Muscle of leg (tissue), 3 donors: ENCODE measurements at regions not wholly inside any gene's neighbourhood (a gene's known extent, or its start where the extent isn't known, plus 50 kb on each side); places are given as distances from the start of the nearest gene placed in this dataset.

Experiments used
- DNase-seq: peaks from one replicate; pipeline ENCODE4 v3.0.0; 2013
- H3K27ac ChIP-seq: one replicate; pipeline ENCODE4 v1.5.1; 2013; ENCODE audit warnings: mild to moderate bottlenecking, low read length, control low read depth
- H3K27me3 ChIP-seq: one replicate; pipeline ENCODE4 v1.6.1; 2013; ENCODE audit warnings: low read length; ENCODE audit not compliant: control insufficient read depth, insufficient read depth
- H3K36me3 ChIP-seq: one replicate; pipeline ENCODE4 v1.6.1; 2013; ENCODE audit warnings: low read length; ENCODE audit not compliant: control insufficient read depth, insufficient read depth
- H3K4me1 ChIP-seq: one replicate; pipeline ENCODE4 v1.6.1; 2013; ENCODE audit warnings: low read length; ENCODE audit not compliant: control insufficient read depth, insufficient read depth
- H3K4me3 ChIP-seq: one replicate; pipeline ENCODE4 v1.5.1; 2013; ENCODE audit warnings: low read length, control low read depth
- H3K9me3 ChIP-seq: replicated peaks from 2 replicates; pipeline ENCODE4 v1.6.1; 2013; ENCODE audit warnings: low read depth, low read length; ENCODE audit not compliant: control insufficient read depth
- WGBS: methylation state at CpG from one replicate; pipeline ENCODE4 v1.1.5; 2013; ENCODE audit warnings: missing lambda C conversion rate; ENCODE audit not compliant: insufficient coverage; 5-methylcytosine and 5-hydroxymethylcytosine counted together

DNA sequence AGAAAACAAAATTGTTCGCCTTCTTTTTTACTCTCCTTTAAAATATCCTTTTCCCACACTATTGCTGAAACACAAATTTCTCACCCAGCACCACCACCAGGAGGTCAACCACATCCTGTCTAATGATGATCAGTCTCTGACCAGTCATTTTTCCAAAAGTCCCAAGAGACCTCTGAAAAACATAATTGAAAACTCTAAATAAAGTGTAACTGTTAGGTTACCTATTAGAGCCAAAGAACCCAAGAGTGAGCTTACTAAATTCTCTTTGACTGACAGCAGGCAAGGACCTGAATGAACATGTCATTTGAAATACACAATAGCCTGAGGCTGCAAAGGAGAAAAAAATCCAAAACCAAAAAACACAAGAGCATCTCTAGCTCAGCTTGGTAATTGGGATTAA is 735.4 kb downstream of the CBLN4 start:
- Histone ChIP-seq H3K27me3 (no peaks in the 10 kb centered on the region), H3K4me1 (no peaks in the 10 kb centered on the region), H3K36me3 (no peaks in the 10 kb centered on the region), H3K27ac (no peak overlapping the region), H3K9me3 (no peaks in the 10 kb centered on the region), H3K4me3 (no peak overlapping the region)
- DNase-seq = no peak
- no CpG with 5 or more reads among the region's 1 CpG for WGBS

DNA sequence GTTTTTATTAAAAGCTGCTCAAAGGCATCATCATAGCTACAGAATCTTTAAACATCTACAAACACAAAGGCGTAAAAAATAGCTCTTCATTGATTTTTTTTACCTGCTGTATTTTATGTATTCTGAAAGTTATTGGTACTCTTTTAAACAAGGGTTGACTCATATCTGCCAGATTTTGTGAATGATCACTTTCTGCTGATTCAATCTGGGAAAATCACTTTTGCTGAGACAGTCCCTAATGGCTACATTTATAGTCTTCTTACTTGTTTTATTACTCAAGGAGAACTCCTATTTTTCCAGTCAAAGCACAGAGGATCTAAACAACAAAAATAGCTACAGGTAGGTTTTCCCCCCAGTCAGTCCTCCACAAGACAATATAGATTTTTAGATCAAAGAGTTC is 739.0 kb downstream of the CBLN4 start:
- no peak overlapping the region for H3K4me3 ChIP-seq
- H3K27me3 ChIP-seq = no peaks in the 10 kb centered on the region
- WGBS = no CpG with 5 or more reads among the region's 1 CpG
- H3K9me3 ChIP-seq = no peaks in the 10 kb centered on the region
- H3K27ac ChIP-seq = no peak overlapping the region
- DNase-seq = no peak
- H3K4me1 ChIP-seq = no peaks in the 10 kb centered on the region
- no peaks in the 10 kb centered on the region for H3K36me3 ChIP-seq

DNA sequence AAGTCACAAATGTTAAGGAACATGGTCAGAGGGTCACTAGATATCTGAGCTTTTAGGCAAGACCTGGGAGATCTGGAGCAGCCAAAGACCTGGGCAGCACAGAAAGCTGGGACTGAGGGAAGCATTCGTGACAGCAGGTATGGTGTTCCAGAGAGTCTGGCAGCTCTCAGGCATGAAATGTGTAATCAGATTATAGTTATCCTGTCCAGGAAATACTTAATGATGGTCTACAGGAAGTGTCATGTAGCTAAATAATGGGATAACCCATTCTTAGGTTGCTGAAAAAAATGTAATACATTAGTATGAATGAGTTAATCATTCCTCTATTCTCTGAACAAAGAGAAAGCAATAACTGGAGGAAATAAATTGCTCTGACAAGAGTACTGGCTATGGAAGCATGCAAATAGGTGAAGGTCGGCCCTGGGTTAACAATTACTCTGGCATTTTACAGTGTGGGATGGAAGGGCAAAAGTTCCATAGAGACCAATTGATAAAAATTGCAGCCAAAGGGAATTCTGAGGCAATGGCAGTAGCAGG is 740.5 kb downstream of the CBLN4 start:
- no peak overlapping the region for H3K4me3 ChIP-seq
- no peaks in the 10 kb centered on the region for H3K27me3 ChIP-seq
- no peaks in the 10 kb centered on the region for H3K9me3 ChIP-seq
- DNase-seq = no peak
- H3K27ac ChIP-seq = no peak overlapping the region
- H3K4me1 ChIP-seq = no peaks in the 10 kb centered on the region
- WGBS = 85% methylated on average over 2 of the region's 2 CpGs
- no peaks in the 10 kb centered on the region for H3K36me3 ChIP-seq

DNA sequence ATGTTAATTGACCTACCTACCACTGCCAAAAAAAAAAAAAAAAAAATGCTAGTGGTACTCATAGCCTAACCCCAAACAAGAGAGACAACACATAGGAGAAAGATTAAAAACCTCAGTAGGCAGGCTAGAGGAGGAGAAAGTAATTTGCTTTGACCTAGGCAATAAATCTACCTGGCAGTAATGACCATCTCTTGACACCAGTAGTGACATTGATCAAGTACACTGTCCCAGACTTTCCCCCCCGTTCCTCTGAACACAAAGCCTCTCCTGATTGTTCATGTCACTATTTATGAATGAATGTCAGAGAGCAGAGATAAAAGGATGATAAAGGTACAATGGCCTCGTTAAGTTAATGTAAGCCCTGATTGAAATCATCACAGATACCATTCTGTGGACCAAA is 746.8 kb downstream of the CBLN4 start:
- Histone ChIP-seq H3K4me1 (no peaks in the 10 kb centered on the region), H3K4me3 (no peak overlapping the region), H3K27me3 (no peaks in the 10 kb centered on the region), H3K27ac (no peak overlapping the region), H3K9me3 (no peaks in the 10 kb centered on the region), H3K36me3 (no peaks in the 10 kb centered on the region)
- no peak for DNase-seq
- no CpG with 5 or more reads among the region's 2 CpGs for WGBS

DNA sequence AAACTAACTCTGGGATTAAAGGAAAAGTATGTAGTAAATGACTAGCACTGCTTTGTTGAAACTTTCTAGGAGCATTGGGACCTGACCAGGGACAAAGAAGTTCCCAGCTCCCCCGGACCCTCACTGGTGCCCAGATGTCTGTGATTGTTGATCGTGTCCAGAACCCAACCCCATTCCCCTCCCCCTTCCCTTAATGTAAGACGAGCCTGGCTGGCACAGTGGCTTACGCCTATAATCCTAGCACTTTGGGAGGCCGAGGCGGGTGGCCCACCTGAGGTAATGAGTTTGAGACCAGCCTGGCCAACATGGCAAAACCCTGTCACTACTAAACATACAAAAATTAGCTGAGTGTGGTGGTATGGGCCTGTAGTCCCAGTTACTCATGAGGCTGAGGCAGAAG is 750.3 kb downstream of the CBLN4 start:
- H3K27ac ChIP-seq = no peak overlapping the region

DNA sequence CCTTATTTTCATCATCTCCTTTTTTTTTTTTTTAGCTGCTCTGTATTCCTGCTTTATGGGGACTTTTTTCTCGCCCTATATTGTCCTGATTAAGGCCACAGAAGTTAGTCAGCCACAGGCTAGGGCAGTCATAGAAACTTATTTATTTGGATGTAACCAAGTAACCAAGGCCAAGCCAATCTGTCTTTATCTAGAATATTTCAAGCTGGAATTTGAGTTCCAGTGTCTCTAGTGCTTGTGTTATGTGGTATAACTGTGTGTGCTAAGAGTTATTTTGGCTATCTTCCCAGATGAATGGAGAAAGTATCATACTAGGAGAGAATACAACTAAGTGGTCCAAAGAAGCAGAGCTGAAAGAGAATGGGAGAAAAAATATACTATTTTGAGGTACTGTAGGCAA is 751.5 kb downstream of the CBLN4 start:
- Histone ChIP-seq H3K27me3 (no peaks in the 10 kb centered on the region), H3K4me3 (no peak overlapping the region), H3K36me3 (no peaks in the 10 kb centered on the region), H3K9me3 (no peaks in the 10 kb centered on the region), H3K27ac (no peak overlapping the region), H3K4me1 (peaks cover 4% of the 10 kb centered on the region)
- peak; percentile 68 for DNase-seq
- no CpG with 5 or more reads among the region's 1 CpG for WGBS

More for the DNA sequence above, 750.3 kb downstream of the CBLN4 start:
- no peak for DNase-seq
- Histone ChIP-seq H3K4me1 (peaks cover 4% of the 10 kb centered on the region), H3K36me3 (no peaks in the 10 kb centered on the region), H3K4me3 (no peak overlapping the region), H3K27me3 (no peaks in the 10 kb centered on the region), H3K9me3 (no peaks in the 10 kb centered on the region)
- no CpG with 5 or more reads among the region's 6 CpGs for WGBS

DNA sequence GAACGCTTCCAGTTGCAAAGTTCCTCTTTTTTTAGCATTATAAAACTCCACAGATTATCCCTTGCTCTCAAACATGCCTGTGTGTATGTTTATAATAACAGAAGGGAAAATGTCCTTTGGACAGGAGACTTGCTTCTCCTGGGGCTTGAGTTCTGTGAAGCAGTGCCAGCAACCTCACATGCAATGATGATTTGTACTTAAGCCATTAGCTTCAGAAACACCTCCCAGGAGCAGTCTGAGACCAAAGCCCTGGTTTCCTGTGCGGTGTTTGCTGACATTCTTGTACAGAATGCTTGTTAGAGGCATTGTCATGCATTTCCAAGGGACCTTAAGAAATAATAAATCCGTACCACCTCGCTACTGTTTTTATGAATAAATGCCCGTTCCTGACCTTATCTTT is 752.8 kb downstream of the CBLN4 start:
- DNase-seq = peak; percentile 51
- no peaks in the 10 kb centered on the region for H3K9me3 ChIP-seq

DNA sequence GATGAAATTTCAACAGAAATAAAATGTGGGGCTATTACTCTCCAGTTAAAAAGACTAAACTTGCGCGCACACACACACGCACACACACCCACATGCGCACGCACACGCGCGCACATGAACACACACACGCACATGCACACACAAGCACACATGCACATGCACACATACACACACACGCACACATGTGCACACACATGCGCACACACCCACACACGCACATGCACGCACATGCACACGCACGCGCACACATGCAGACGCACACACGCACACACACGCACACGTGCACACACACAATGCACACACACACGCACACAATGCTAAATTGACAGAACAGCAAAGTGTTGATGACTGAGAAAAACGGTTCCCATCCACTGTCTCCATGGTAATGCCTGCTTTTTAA is 754.1 kb downstream of the CBLN4 start:
- no peaks in the 10 kb centered on the region for H3K9me3 ChIP-seq
- peaks cover 4% of the 10 kb centered on the region for H3K4me1 ChIP-seq
- 93% methylated on average over 7 of the region's 22 CpGs for WGBS
- no peak for DNase-seq
- H3K27ac ChIP-seq = no peak overlapping the region
- no peak overlapping the region for H3K4me3 ChIP-seq
- no peaks in the 10 kb centered on the region for H3K27me3 ChIP-seq
- H3K36me3 ChIP-seq = no peaks in the 10 kb centered on the region

More for the DNA sequence above, 752.8 kb downstream of the CBLN4 start:
- no peaks in the 10 kb centered on the region for H3K27me3 ChIP-seq
- H3K4me3 ChIP-seq = no peak overlapping the region
- H3K4me1 ChIP-seq = peaks cover 4% of the 10 kb centered on the region
- no peaks in the 10 kb centered on the region for H3K36me3 ChIP-seq
- no peak overlapping the region for H3K27ac ChIP-seq
- no CpG with 5 or more reads among the region's 5 CpGs for WGBS

DNA sequence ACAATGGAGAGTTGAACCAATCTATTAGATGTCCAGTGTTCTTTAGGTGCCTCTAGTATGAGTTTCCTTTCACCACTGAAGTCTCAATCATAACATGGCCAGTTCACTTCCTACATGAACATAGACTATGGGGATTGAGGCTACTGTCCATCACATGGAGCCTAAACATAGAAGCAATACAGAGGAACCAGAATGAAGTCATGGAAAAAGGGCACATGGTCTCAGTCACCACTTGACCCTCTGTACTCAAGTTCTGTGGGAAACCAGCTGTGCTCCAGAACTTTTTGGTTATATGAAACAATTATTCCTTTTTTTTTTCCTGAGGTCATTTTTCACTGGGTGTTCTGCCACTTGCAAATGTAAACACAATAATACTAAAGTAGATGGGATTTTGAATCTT is 762.5 kb downstream of the CBLN4 start:
- Histone ChIP-seq H3K27ac (no peak overlapping the region), H3K27me3 (no peaks in the 10 kb centered on the region), H3K4me3 (no peak overlapping the region), H3K9me3 (peaks cover 2% of the 10 kb centered on the region), H3K36me3 (no peaks in the 10 kb centered on the region), H3K4me1 (no peaks in the 10 kb centered on the region)
- no peak for DNase-seq

DNA sequence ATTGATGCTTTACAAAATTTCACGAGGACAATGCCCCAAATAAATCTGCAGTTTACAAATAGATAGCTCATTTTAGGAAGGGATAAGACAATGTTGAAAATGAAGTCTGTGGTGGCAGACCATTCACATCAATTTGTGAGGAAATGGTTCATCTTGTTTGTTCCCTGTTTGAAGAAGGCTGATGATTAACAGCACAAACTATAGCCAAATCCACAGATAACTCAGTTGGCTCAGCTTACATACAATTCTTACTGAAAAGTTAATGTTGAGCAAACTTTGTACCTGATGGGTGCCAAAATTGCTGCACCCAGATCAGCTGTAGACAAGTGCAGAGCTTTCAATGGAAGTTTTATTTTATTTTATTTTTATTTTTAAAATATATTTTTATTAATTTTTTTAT is 763.9 kb downstream of the DOK5 start:
- Histone ChIP-seq H3K27me3 (no peaks in the 10 kb centered on the region), H3K9me3 (peaks cover 2% of the 10 kb centered on the region), H3K36me3 (no peaks in the 10 kb centered on the region), H3K4me1 (no peaks in the 10 kb centered on the region), H3K27ac (no peak overlapping the region), H3K4me3 (no peak overlapping the region)
- WGBS = no CpG with 5 or more reads among the region's 1 CpG
- no peak for DNase-seq

DNA sequence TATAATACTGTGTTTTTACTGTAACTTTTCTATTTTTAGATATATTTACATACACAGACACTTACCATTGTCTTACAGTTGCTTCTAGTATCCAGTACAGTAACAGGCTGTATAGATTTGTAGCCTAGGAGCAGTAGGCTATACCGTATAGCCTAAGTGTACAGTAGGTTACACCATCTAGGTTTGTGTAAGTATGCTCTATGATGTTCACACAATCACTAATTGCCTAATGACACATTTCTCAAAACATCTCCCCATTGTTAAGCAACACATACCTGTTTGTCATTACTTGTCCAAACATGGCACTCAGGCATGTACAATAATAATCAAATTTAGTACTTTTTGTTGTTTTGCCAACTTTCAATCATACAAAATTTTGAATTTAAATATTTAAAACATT is 757.3 kb downstream of the DOK5 start:
- Histone ChIP-seq H3K4me3 (no peak overlapping the region), H3K27ac (no peak overlapping the region), H3K9me3 (no peaks in the 10 kb centered on the region), H3K36me3 (no peaks in the 10 kb centered on the region), H3K27me3 (no peaks in the 10 kb centered on the region), H3K4me1 (no peaks in the 10 kb centered on the region)
- no CpG with 5 or more reads among the region's 1 CpG for WGBS
- DNase-seq = no peak
